Parathyroid adenoma (tissue), 2 donors: ENCODE measurements at regions not wholly inside any gene's neighbourhood (a gene's known extent, or its start where the extent isn't known, plus 50 kb on each side); places are given as distances from the start of the nearest gene placed in this dataset.
"Not testable (repeated sequence)": the region's sequence is repeated elsewhere in the genome, so short reads cannot be mapped to it uniquely, and the experiment has no call there.

Experiments used
- H2AFZ ChIP-seq: fragments of 300-600 bp; sonication (generic); one replicate; pipeline ENCODE4 v1.7.0; 2017; ENCODE audit warnings: antibody characterized with exemption, mild to moderate bottlenecking
- H3K27ac ChIP-seq: fragments of 300-600 bp; sonication (generic); one replicate; pipeline ENCODE4 v1.7.0; 2017
- H3K27me3 ChIP-seq: fragments of 300-600 bp; sonication (generic); one replicate; pipeline ENCODE4 v1.7.0; 2017; ENCODE audit warnings: low read length; ENCODE audit not compliant: control insufficient read depth, insufficient read depth
- H3K36me3 ChIP-seq: fragments of 300-600 bp; sonication (generic); one replicate; pipeline ENCODE4 v1.7.0; 2017; ENCODE audit warnings: low read length; ENCODE audit not compliant: control insufficient read depth, insufficient read depth
- H3K4me1 ChIP-seq: fragments of 300-600 bp; sonication (generic); one replicate; pipeline ENCODE4 v1.7.0; 2017; ENCODE audit warnings: control low read depth
- H3K4me2 ChIP-seq: fragments of 300-600 bp; sonication (generic); one replicate; pipeline ENCODE4 v1.7.0; 2017; ENCODE audit warnings: low read length
- H3K4me3 ChIP-seq: fragments of 300-600 bp; sonication (generic); one replicate; pipeline ENCODE4 v1.7.0; 2017; ENCODE audit warnings: low read depth, low read length
- H3K79me2 ChIP-seq: fragments of 300-600 bp; sonication (generic); one replicate; pipeline ENCODE4 v1.7.0; 2017; ENCODE audit warnings: control low read depth
- H3K9ac ChIP-seq: fragments of 300-600 bp; sonication (generic); one replicate; pipeline ENCODE4 v1.7.0; 2017; ENCODE audit warnings: mild to moderate bottlenecking
- H3K9me3 ChIP-seq: fragments of 300-600 bp; sonication (generic); one replicate; pipeline ENCODE4 v1.7.0; 2017; ENCODE audit warnings: low read length; ENCODE audit not compliant: control insufficient read depth
- CTCF ChIP-seq: fragments of 300-600 bp; sonication (generic); IDR thresholded peaks from one replicate; pipeline ENCODE4 v1.7.0; 2017; ENCODE audit warnings: antibody characterized with exemption, mild to moderate bottlenecking
- donor health status: primary hyperparathyroidism.

- Histone ChIP-seq H3K4me3 (no peak overlapping the region), H3K36me3 (no peaks in the 10 kb centered on the region), H3K9me3 (no peaks in the 10 kb centered on the region), H3K9ac (no peak overlapping the region), H3K4me2 (no peak overlapping the region), H3K4me1 (peaks cover 3% of the 10 kb centered on the region), H3K27me3 (no peaks in the 10 kb centered on the region), H3K27ac (no peak overlapping the region), H2AFZ (no peak overlapping the region), H3K79me2 (no peaks in the 10 kb centered on the region)
- no peak for TF ChIP-seq CTCF
These were observed 72.3 kb upstream of the ST3GAL6 start for GRCh38 chr3:98690876-98691275.

- H3K4me3 ChIP-seq = no peak overlapping the region
- H3K27ac ChIP-seq = no peak overlapping the region
- H2AFZ ChIP-seq = no peak overlapping the region
- H3K9ac ChIP-seq = no peak overlapping the region
- H3K4me2 ChIP-seq = no peak overlapping the region
- no peaks in the 10 kb centered on the region for H3K79me2 ChIP-seq
- H3K9me3 ChIP-seq = no peaks in the 10 kb centered on the region
- peaks cover 3% of the 10 kb centered on the region for H3K4me1 ChIP-seq
- H3K36me3 ChIP-seq = no peaks in the 10 kb centered on the region
- TF ChIP-seq CTCF = no peak
- no peaks in the 10 kb centered on the region for H3K27me3 ChIP-seq
These were observed 71.2 kb upstream of the ST3GAL6 start for GRCh38 chr3:98691897-98692296.

DNA sequence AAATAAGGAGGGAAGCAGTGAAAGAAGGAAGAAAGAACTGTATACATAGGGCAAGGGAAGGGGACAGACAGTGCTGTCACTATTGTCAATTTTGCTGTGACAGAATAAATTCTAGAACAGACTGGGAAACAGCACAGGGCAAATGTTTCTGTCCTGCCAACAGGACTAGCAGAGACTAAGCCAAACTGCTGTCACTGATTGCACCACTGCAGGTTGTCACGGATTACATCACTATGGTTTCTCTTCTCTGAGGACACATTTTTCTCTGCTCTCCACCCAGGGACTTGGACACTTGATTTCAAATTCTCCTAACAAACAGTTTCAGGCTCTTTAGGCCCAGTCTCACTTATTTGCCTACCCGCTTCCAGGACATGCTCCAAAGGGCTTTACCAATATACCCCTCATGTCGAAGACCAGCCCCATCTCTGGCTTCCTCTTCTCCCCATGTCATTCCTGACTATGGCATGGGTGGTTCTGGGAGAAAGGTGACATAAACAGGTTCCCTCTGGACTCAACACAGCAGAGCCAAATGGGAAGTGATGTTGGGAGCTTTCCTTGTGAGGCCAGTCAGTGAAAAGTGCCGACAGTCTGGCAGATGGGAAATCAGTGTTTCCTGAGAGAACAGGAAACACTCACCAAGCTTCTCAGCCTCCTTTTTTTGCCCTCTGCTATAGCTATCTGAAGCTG is 70.2 kb upstream of the ST3GAL6 start:
- H3K9ac ChIP-seq = no peak overlapping the region

DNA sequence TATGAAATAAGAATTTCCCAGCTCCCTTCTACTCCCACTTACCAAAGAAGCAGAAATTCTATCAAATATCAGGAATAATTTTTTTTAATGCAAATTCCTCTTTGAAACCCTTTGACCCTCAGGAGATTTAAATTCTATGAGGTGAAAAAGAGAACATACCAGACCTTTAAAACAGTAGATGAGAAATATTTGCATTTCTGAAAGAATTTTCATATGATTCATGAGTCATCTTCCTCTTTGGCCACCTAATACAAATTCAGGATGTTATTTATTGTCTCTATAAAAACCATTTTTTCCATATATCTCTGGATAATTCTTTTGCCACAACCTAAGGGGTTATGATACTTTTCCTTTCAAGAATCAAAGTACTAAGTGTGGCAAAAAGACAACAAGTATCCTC is 67.3 kb upstream of the ST3GAL6 start:
- H2AFZ ChIP-seq = no peak overlapping the region
- no peak overlapping the region for H3K9ac ChIP-seq
- no peaks in the 10 kb centered on the region for H3K79me2 ChIP-seq
- no peak overlapping the region for H3K27ac ChIP-seq
- TF ChIP-seq CTCF = no peak
- no peaks in the 10 kb centered on the region for H3K27me3 ChIP-seq
- no peak overlapping the region for H3K4me2 ChIP-seq
- H3K9me3 ChIP-seq = no peaks in the 10 kb centered on the region
- H3K36me3 ChIP-seq = no peaks in the 10 kb centered on the region
- H3K4me3 ChIP-seq = no peak overlapping the region
- H3K4me1 ChIP-seq = peaks cover 3% of the 10 kb centered on the region

More for the DNA sequence above, 70.2 kb upstream of the ST3GAL6 start:
- Histone ChIP-seq H3K36me3 (no peaks in the 10 kb centered on the region), H3K4me2 (no peak overlapping the region), H3K79me2 (no peaks in the 10 kb centered on the region), H2AFZ (peak overlapping the region; percentile 38), H3K27me3 (no peaks in the 10 kb centered on the region), H3K9me3 (no peaks in the 10 kb centered on the region), H3K4me1 (peaks cover 3% of the 10 kb centered on the region), H3K27ac (no peak overlapping the region), H3K4me3 (no peak overlapping the region)
- TF ChIP-seq CTCF = no peak

DNA sequence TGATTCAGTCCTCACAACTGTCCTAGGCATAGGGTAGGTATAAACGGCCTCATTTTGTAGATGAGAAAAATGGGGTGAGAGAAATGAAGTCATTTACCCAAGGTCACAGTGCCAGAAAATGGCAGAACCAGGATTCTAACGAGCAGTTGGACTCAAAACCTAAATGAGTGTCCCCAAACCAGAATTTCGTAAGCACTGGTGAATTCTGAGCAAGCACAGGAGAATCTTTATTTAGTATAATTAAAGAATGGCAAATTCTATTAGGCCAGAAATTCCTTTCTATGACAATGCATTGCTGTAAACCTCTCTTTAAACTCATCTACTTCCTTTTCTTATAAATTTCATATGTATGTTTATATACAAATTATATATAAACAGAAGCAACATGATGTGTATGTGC is 66.8 kb upstream of the ST3GAL6 start:
- H2AFZ ChIP-seq, H3K9ac ChIP-seq, H3K79me2 ChIP-seq, H3K4me2 ChIP-seq, H3K9me3 ChIP-seq, H3K4me3 ChIP-seq, H3K36me3 ChIP-seq, H3K27me3 ChIP-seq, H3K4me1 ChIP-seq, H3K27ac ChIP-seq: not testable (repeated sequence)
